Endothelial cell of umbilical vein (primary cell): ENCODE measurements at regions not wholly inside any gene's neighbourhood (a gene's known extent, or its start where the extent isn't known, plus 50 kb on each side); places are given as distances from the start of the nearest gene placed in this dataset.

Source experiments
- BruUV-seq: library from RNA; stranded (reverse); fragments of 400-500 nt; replicated peaks from 2 replicates; lab custom pipeline; 2021; lab: Mats Ljungman, UMichigan
- CTCF ChIA-PET: fragments of 300-600, 350-600 bp; sonication (Branson Sonifier 250); formaldehyde crosslinking; loops from one replicate; lab custom pipeline; 2021; ENCODE audit warnings: antibody characterized with exemption, inconsistent platforms; lab: Charles Lee
- POLR2A ChIA-PET: fragments of 300-600, 350-600 bp; sonication (Branson Sonifier 250); formaldehyde crosslinking; loops from one replicate; lab custom pipeline; 2021; ENCODE audit warnings: antibody characterized with exemption, inconsistent platforms; lab: Charles Lee
- DNase-seq: peaks from one replicate; pipeline ENCODE4 v3.0.0-alpha.2; 2011; ENCODE audit warnings: low read depth, low spot score
- FAIRE-seq: peaks from 2 replicates; lab custom pipeline; 2011; peaks lifted over from hg19 to GRCh38; lab: Jason Lieb, UNC
- H2AFZ ChIP-seq: 2 replicates; pipeline ENCODE4 v1.6.0; 2012; ENCODE audit warnings: low read depth, low read length, control low read depth, inconsistent platforms
- H3K27ac ChIP-seq: 2 replicates; pipeline ENCODE4 v1.5.1; 2011; ENCODE audit warnings: low read depth, mild to moderate bottlenecking, control low read depth, low read length, moderate library complexity; ENCODE audit not compliant: insufficient read depth
- H3K27me3 ChIP-seq, 2 experiments: 2 replicates each; pipeline versions ENCODE4 v1.6.0 to v1.6.1; 2011; ENCODE audit warnings: low read length in 2 of 2, mixed read lengths in 1 of 2; ENCODE audit not compliant: control insufficient read depth in 2 of 2, insufficient read depth in 2 of 2
- H3K36me3 ChIP-seq, 2 experiments: 2 replicates in 1 of 2; 3 replicates in 1 of 2; pipeline ENCODE4 v1.5.1; 2011; ENCODE audit warnings: low read length in 2 of 2, mild to moderate bottlenecking in 1 of 2, moderate library complexity in 1 of 2; ENCODE audit not compliant: control insufficient read depth in 2 of 2, insufficient read depth in 2 of 2; ENCODE audit errors: extremely low read depth in 1 of 2
- H3K4me1 ChIP-seq: 3 replicates; pipeline ENCODE4 v1.5.1; 2011; ENCODE audit warnings: mild to moderate bottlenecking, low read length; ENCODE audit not compliant: control insufficient read depth, insufficient read depth; ENCODE audit errors: extremely low read depth
- H3K4me2 ChIP-seq: 2 replicates; pipeline ENCODE4 v1.6.1; 2011; ENCODE audit warnings: low read length, control low read depth, mixed read lengths; ENCODE audit not compliant: insufficient read depth
- H3K4me3 ChIP-seq, 3 experiments: fragments of 200-600 bp in 1 of 3; sonication (generic), shearing (Covaris generic) in 1 of 3; replicated peaks in 1 of 3; 2 replicates each; pipeline ENCODE4 v1.5.1; 2011 to 2016; ENCODE audit warnings: control low read depth in 3 of 3, low read length in 3 of 3, mild to moderate bottlenecking in 2 of 3, inconsistent platforms in 1 of 3, low read depth in 1 of 3, moderate library complexity in 1 of 3; ENCODE audit not compliant: insufficient read depth in 1 of 3
- H3K79me2 ChIP-seq: 2 replicates; pipeline ENCODE4 v1.6.0; 2012; ENCODE audit warnings: low read length, inconsistent platforms; ENCODE audit not compliant: control insufficient read depth, insufficient read depth
- H3K9ac ChIP-seq: replicated peaks from 2 replicates; pipeline ENCODE3; 2011; ENCODE audit warnings: low read length, control low read depth; ENCODE audit not compliant: insufficient read depth; ENCODE audit errors: extremely low read depth
- H3K9me1 ChIP-seq: replicated peaks from 3 replicates; pipeline ENCODE4 v1.6.0; 2011; ENCODE audit warnings: mild to moderate bottlenecking, low read length; ENCODE audit not compliant: control insufficient read depth, insufficient read depth; ENCODE audit errors: extremely low read depth
- H3K9me3 ChIP-seq: replicated peaks from 2 replicates; pipeline ENCODE4 v1.5.1; 2012; ENCODE audit warnings: low read length, inconsistent platforms; ENCODE audit not compliant: control insufficient read depth, insufficient read depth
- H4K20me1 ChIP-seq: replicated peaks from 2 replicates; pipeline ENCODE3; 2011; ENCODE audit warnings: mild to moderate bottlenecking, low read length; ENCODE audit not compliant: control insufficient read depth, insufficient read depth; ENCODE audit errors: extremely low read depth
- CTCF ChIP-seq, 2 donors: IDR thresholded peaks; 1 replicate in 1 of 2; 2 replicates in 1 of 2; pipeline ENCODE4 v1.5.1; 2011; ENCODE audit warnings: low read length in 2 of 2, mild to moderate bottlenecking in 2 of 2, moderate library complexity in 2 of 2, control low read depth in 1 of 2, inconsistent platforms in 1 of 2, low read depth in 1 of 2; ENCODE audit not compliant: insufficient read depth in 1 of 2; ENCODE audit errors: extremely low read depth in 1 of 2
- EZH2 ChIP-seq: IDR thresholded peaks from 2 replicates; pipeline ENCODE4 v1.6.1; 2012; ENCODE audit warnings: borderline replicate concordance, low read depth, mild to moderate bottlenecking, moderate library complexity, low read length, inconsistent platforms; ENCODE audit not compliant: severe bottlenecking
- FOS ChIP-seq: IDR thresholded peaks from 2 replicates; pipeline ENCODE4 v1.6.1; 2011; ENCODE audit warnings: mild to moderate bottlenecking, low read length, moderate library complexity, borderline replicate concordance; ENCODE audit not compliant: insufficient read depth
- GATA2 ChIP-seq: IDR thresholded peaks from 2 replicates; pipeline ENCODE4 v1.7.0; 2011; ENCODE audit warnings: low read depth, mild to moderate bottlenecking, moderate library complexity, mixed read lengths, low read length; ENCODE audit not compliant: insufficient read length, insufficient read depth
- JUN ChIP-seq: IDR thresholded peaks from 2 replicates; pipeline ENCODE4 v1.6.1; 2011; ENCODE audit warnings: borderline replicate concordance, low read depth; ENCODE audit not compliant: insufficient read length, insufficient read depth
- MYC ChIP-seq: IDR thresholded peaks from one replicate; pipeline ENCODE4 v1.6.1; 2011; ENCODE audit warnings: mild to moderate bottlenecking, low read depth, low read length
- POLR2A ChIP-seq: IDR thresholded peaks from 2 replicates; pipeline ENCODE4 v1.6.1; 2012; ENCODE audit warnings: low read depth, mild to moderate bottlenecking, control low read depth, low read length
- POLR2AphosphoS5 ChIP-seq: IDR thresholded peaks from 2 replicates; pipeline ENCODE4 v1.6.1; 2012; ENCODE audit warnings: low read depth, mild to moderate bottlenecking, control low read depth, low read length, moderate library complexity; ENCODE audit not compliant: insufficient read depth
- dilution Hi-C: fragments of 300-500 bp; cut with MboI; formaldehyde crosslinking; loops from one replicate; pipeline ENCODE4 v1.15.0; 2019; ENCODE audit warnings: low sequenced_read_pairs; ENCODE audit not compliant: extremely low pct_ligation_motif_present
- intact Hi-C: fragments of 100-400 bp; cut with micrococcal nuclease; formaldehyde crosslinking; loops from one replicate; pipeline ENCODE4 v1.10.0; 2022
- TF ChIP-seq, protein P1 (sequence below): IDR thresholded peaks from 2 replicates; pipeline ENCODE4 v1.6.1; 2011; ENCODE audit not compliant: insufficient read depth, insufficient read length

DNA sequence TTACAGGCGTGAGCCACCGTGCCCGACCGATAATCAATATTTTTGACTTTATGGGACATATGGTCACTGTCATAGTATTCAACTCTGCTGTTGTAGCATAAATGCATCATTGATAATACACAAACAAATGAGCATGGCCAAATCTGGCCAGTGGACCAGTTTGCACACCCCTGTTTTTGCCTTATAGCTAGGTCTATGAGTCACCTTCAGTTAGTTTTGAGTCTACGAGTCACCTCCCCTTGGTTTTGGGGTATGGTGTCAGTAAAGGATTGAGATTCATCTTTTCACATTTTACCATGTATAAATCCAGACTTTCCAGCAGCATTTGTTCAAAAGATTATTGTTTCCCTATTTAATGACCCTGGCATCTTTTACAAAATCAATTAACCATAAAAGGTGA lies 362.5 kb upstream of the NRP1 start:
- intact Hi-C loops = no loop called here
- dilution Hi-C loops = no loop called here
- TF ChIP-seq JUN = no peak
- TF ChIP-seq, protein P1, sequence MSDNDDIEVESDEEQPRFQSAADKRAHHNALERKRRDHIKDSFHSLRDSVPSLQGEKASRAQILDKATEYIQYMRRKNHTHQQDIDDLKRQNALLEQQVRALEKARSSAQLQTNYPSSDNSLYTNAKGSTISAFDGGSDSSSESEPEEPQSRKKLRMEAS = no peak
- no peak for TF ChIP-seq CTCF (IDR thresholded peaks at IDR 0.05; ENCODE audit: extremely low read depth in 1 of 2, insufficient read depth in 1 of 2, low read depth in 1 of 2, low read length in 2 of 2)
- TF ChIP-seq EZH2 = no peak
- TF ChIP-seq GATA2 = no peak
- no peak for TF ChIP-seq FOS
- TF ChIP-seq POLR2A = no peak
- TF ChIP-seq POLR2AphosphoS5 = no peak
- TF ChIP-seq MYC = no peak
- CTCF ChIA-PET = no interaction called here
- Histone ChIP-seq H3K36me3 (no peaks in the 10 kb centered on the region), H3K4me1 (no peaks in the 10 kb centered on the region), H4K20me1 (no peaks in the 10 kb centered on the region), H3K4me3 (no peak overlapping the region), H3K27me3 (no peaks in the 10 kb centered on the region), H3K27ac (no peak overlapping the region), H3K79me2 (no peaks in the 10 kb centered on the region), H3K9ac (no peak overlapping the region), H3K4me2 (no peak overlapping the region), H3K9me3 (no peaks in the 10 kb centered on the region), H2AFZ (no peak overlapping the region), H3K9me1 (no peaks in the 10 kb centered on the region)
- POLR2A ChIA-PET = no interaction called here
- FAIRE-seq (no peak), DNase-seq (no peak)
- no TSS peak for BruUV-seq
